ENCODE measurements at regions not wholly inside any gene's neighbourhood (a gene's known extent, or its start where the extent isn't known, plus 50 kb on each side); places are given as distances from the start of the nearest gene placed in this dataset.

DNA sequence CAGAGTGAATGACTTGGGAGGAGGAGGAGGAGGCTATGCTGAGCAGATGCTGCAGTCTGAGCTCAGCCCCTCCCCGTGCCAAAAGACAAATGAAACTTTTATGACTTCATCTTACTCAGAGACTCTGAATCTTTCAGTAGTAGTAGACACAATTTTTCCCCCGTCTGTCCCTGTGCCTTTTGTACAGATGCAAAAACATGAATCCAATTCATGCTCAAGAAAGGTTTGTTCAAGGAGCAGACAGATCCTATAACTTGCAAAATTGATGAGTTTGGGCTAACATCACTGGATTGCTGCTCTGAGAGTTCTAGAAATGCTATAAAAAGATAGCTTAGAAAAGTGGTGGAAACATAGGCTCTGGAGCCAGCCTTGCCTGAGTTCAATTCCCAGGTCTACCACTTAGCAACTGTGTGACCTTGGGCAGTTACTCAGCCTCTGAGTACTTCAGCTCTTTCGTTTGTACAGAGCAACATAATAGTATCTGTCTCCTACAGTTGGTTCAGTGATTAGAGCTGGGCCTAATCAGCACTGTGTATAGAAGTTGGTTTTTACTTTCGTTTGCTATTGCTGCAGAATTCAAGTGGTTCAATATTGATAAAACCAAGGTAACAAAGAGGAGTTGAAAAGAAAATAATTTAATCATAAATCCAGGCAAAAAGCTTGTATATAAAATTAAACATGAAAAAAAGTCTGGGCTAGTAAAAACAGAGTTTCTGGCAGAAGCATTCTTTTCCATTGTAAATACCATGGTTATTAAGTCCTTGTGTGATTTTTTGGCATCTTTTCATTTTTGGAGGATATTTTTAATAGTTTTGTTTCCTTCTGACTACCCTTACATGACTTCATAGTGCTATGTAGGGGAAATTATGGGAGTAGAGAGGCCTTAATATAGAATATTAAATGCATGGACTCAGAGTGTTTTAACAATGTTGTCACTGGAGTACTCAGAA, 174.2 kb upstream of the ZNF32 start:
- Mint-ChIP-seq H3K36me3 (no peaks in the 10 kb centered on the region), H3K4me3 (no peak overlapping the region), H3K9me3 (peaks cover 0 to 7% (median 5%) of the 10 kb centered on the region in 7 donors), H3K27ac (no peak overlapping the region), H3K27me3 (ENCODE audit: low read depth in 3 of 3) (peaks cover 9 to 16% (median 14%) of the 10 kb centered on the region in 3 donors), H3K4me1 (no peaks in the 10 kb centered on the region)
- no peak overlapping the region for H3K4me2 ChIP-seq (replicated peaks; ENCODE audit: extremely low read depth, low read length, poor library complexity, severe bottlenecking)
- peaks cover 0 to 9% of the 10 kb centered on the region in 2 donors for H3K9me3 ChIP-seq (replicated peaks in 1 of 2; ENCODE audit: control insufficient read depth in 1 of 2, insufficient read depth in 1 of 2, low read length in 2 of 2)
- H3K27ac ChIP-seq (ENCODE audit: low read depth in 1 of 2, low read length in 2 of 2): no peak overlapping the region
- intact Hi-C loops (cut with micrococcal nuclease): no loop called here
- H3K36me3 ChIP-seq (replicated peaks in 1 of 2; ENCODE audit: control insufficient read depth in 1 of 2, insufficient read depth in 2 of 2, low read length in 2 of 2): no peaks in the 10 kb centered on the region
- TF ChIP-seq, protein P1, sequence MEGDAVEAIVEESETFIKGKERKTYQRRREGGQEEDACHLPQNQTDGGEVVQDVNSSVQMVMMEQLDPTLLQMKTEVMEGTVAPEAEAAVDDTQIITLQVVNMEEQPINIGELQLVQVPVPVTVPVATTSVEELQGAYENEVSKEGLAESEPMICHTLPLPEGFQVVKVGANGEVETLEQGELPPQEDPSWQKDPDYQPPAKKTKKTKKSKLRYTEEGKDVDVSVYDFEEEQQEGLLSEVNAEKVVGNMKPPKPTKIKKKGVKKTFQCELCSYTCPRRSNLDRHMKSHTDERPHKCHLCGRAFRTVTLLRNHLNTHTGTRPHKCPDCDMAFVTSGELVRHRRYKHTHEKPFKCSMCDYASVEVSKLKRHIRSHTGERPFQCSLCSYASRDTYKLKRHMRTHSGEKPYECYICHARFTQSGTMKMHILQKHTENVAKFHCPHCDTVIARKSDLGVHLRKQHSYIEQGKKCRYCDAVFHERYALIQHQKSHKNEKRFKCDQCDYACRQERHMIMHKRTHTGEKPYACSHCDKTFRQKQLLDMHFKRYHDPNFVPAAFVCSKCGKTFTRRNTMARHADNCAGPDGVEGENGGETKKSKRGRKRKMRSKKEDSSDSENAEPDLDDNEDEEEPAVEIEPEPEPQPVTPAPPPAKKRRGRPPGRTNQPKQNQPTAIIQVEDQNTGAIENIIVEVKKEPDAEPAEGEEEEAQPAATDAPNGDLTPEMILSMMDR (IDR thresholded peaks at IDR 0.05): no peak
- H3K27me3 ChIP-seq (ENCODE audit: control insufficient read depth in 2 of 2, insufficient read depth in 2 of 2, low read length in 2 of 2): peaks cover 0 to 2% of the 10 kb centered on the region in 2 donors
- H3K79me2 ChIP-seq (ENCODE audit: insufficient read depth, low read length): no peaks in the 10 kb centered on the region
- DNase-seq: no peak
- H3K9ac ChIP-seq (ENCODE audit: insufficient read depth, low read length, poor library complexity, severe bottlenecking): no peak overlapping the region
- H3K4me3 ChIP-seq (replicated peaks in 1 of 3; ENCODE audit: low read depth in 2 of 3, low read length in 3 of 3): no peak overlapping the region
- WGBS (ENCODE audit: insufficient coverage): 70% methylated on average over 2 of the region's 4 CpGs
- H3K4me1 ChIP-seq (ENCODE audit: control insufficient read depth in 1 of 2, insufficient read depth in 2 of 2, low read length in 2 of 2): no peaks in the 10 kb centered on the region
- no peak overlapping the region for H2AFZ ChIP-seq (ENCODE audit: insufficient read depth, low read depth, low read length, poor library complexity, severe bottlenecking)
- no peaks in the 10 kb centered on the region for H4K20me1 ChIP-seq (ENCODE audit: insufficient read depth, low read length)

DNA sequence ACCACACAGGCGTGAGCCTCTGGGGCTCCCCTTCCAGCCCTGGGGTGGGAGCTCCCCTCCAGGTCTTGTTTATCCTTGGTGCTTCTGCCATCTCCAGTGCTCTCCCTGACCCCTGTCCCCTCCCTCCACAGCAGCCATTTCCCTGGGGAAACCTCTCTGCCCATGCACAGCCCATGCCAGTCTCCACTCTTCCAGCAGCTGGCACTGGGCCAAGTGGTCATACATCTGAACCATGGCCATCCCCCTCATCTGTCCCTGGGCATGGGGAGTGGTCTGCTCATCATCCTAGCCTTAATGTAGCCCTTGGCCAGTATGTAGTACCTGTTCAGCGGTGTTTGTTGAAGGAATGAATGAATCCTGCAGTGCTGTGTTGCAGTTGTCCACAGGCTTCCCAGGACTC, 172.4 kb upstream of the ZNF32 start:
- H4K20me1 ChIP-seq (ENCODE audit: insufficient read depth, low read length): no peaks in the 10 kb centered on the region
- intact Hi-C loops (cut with micrococcal nuclease): no loop called here
- H2AFZ ChIP-seq (ENCODE audit: insufficient read depth, low read depth, low read length, poor library complexity, severe bottlenecking): no peak overlapping the region
- DNase-seq: no peak
- peaks cover 0 to 2% of the 10 kb centered on the region in 2 donors for H3K27me3 ChIP-seq (ENCODE audit: control insufficient read depth in 2 of 2, insufficient read depth in 2 of 2, low read length in 2 of 2)
- no peak overlapping the region for H3K4me3 Mint-ChIP-seq
- H3K79me2 ChIP-seq (ENCODE audit: insufficient read depth, low read length): no peaks in the 10 kb centered on the region
- H3K4me1 ChIP-seq (ENCODE audit: control insufficient read depth in 1 of 2, insufficient read depth in 2 of 2, low read length in 2 of 2): peaks cover 4 to 9% of the 10 kb centered on the region in 2 donors
- 68% methylated on average over 2 of the region's 2 CpGs for WGBS (ENCODE audit: insufficient coverage)
- H3K4me3 ChIP-seq (replicated peaks in 1 of 3; ENCODE audit: low read depth in 2 of 3, low read length in 3 of 3): no peak overlapping the region
- peaks cover 0 to 5% (median 3%) of the 10 kb centered on the region in 7 donors for H3K9me3 Mint-ChIP-seq
- H3K9ac ChIP-seq (ENCODE audit: insufficient read depth, low read length, poor library complexity, severe bottlenecking): no peak overlapping the region
- no peak overlapping the region for H3K27ac Mint-ChIP-seq
- no peak overlapping the region for H3K4me2 ChIP-seq (replicated peaks; ENCODE audit: extremely low read depth, low read length, poor library complexity, severe bottlenecking)
- peaks cover 8% of the 10 kb centered on the region for H3K4me1 Mint-ChIP-seq
- H3K27ac ChIP-seq (ENCODE audit: low read depth in 1 of 2, low read length in 2 of 2): no peak overlapping the region
- H3K36me3 ChIP-seq (replicated peaks in 1 of 2; ENCODE audit: control insufficient read depth in 1 of 2, insufficient read depth in 2 of 2, low read length in 2 of 2): no peaks in the 10 kb centered on the region
- TF ChIP-seq, protein P1 (IDR thresholded peaks at IDR 0.05): no peak
- H3K27me3 Mint-ChIP-seq (ENCODE audit: low read depth in 3 of 3): peaks cover 11 to 20% (median 15%) of the 10 kb centered on the region in 3 donors
- H3K9me3 ChIP-seq (replicated peaks in 1 of 2; ENCODE audit: control insufficient read depth in 1 of 2, insufficient read depth in 1 of 2, low read length in 2 of 2): peaks cover 0 to 2% of the 10 kb centered on the region in 2 donors
- no peaks in the 10 kb centered on the region for H3K36me3 Mint-ChIP-seq
